A549 (cell line): ENCODE measurements at regions not wholly inside any gene's neighbourhood (a gene's known extent, or its start where the extent isn't known, plus 50 kb on each side); places are given as distances from the start of the nearest gene placed in this dataset.

Experiments
- BHLHE40 ChIP-seq: IDR thresholded peaks from 2 replicates; pipeline ENCODE4 v1.6.1; 2012; ENCODE audit warnings: low read depth, low read length, inconsistent platforms
- CBX8 ChIP-seq: fragments of 200-600 bp; sonication (generic); IDR thresholded peaks from 2 replicates; pipeline ENCODE4 v1.6.1; 2016
- CEBPB ChIP-seq, 2 experiments: fragments of >200 bp in 1 of 2; sonication (Bioruptor Twin) in 1 of 2; formaldehyde crosslinking in 1 of 2; IDR thresholded peaks; 2 replicates each; pipeline ENCODE4 v1.6.1; 2012 to 2016
- CHD2 ChIP-seq: fragments of 150-350 bp; IDR thresholded peaks from 2 replicates; pipeline ENCODE4 v1.6.1; 2014; ENCODE audit warnings: low read length; ENCODE audit not compliant: partially characterized antibody
- EP300 ChIP-seq, 2 experiments: fragments of >200 bp; sonication (Bioruptor Twin); formaldehyde crosslinking; IDR thresholded peaks; 2 replicates in 1 of 2; 3 replicates in 1 of 2; pipeline ENCODE4 v1.6.1; 2016 to 2017
- MAZ ChIP-seq: fragments of 150-350 bp; IDR thresholded peaks from 2 replicates; pipeline ENCODE4 v1.6.1; 2014; ENCODE audit warnings: antibody characterized with exemption, low read depth, low read length, borderline replicate concordance
- POLR2A ChIP-seq: IDR thresholded peaks from 2 replicates; pipeline ENCODE4 v1.6.1; 2012; ENCODE audit warnings: mild to moderate bottlenecking, low read length
- SREBF2 ChIP-seq: fragments of 450-650 bp; IDR thresholded peaks from 2 replicates; pipeline ENCODE4 v1.6.1; 2014; ENCODE audit warnings: mild to moderate bottlenecking, moderate library complexity
- TF ChIP-seq, protein P1 (sequence below): fragments of >200 bp; sonication (Bioruptor Twin); formaldehyde crosslinking; IDR thresholded peaks from 3 replicates; pipeline ENCODE4 v1.5.1; 2016
- TF ChIP-seq, protein P2 (sequence below): fragments of 200-600 bp; sonication (generic); IDR thresholded peaks from 2 replicates; pipeline ENCODE4 v1.6.1; 2016; ENCODE audit warnings: antibody characterized with exemption, mild to moderate bottlenecking, moderate library complexity
- TF ChIP-seq, protein P3 (sequence below): IDR thresholded peaks from 2 replicates; pipeline ENCODE4 v1.6.1; 2012

DNA sequence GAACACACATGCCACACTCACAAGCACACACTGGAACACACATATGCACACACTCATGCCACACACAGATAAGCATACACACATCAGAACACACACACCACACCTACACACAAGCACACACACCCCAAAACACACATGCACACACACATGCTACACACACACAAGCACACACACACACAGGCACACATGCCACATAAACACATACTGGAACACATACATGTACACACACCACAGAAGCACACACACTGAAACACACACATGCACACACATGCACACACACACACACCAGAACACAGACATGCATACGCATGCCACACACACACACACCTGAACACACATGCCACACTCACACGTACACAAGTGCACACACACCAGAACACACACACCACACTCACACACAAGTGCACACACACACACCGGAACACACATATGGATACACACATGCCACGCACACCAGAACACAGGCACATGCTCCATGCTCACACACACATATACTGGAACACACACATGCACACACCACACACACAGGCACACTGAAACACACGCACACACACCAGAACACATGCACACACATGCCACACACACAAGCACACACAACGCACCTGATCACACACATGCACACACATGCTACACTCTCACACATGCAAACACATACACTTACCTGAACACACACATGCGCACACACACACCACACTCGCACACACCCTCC, 78.0 kb upstream of the IRX4 start:
- TF ChIP-seq CBX8 (no peak), POLR2A (no peak), CHD2 (no peak), SREBF2 (no peak), MAZ (no peak), CEBPB (IDR thresholded peaks at IDR 0.05) (no peak), EP300 (IDR thresholded peaks at IDR 0.05) (no peak), BHLHE40 (no peak)
- TF ChIP-seq, protein P1, sequence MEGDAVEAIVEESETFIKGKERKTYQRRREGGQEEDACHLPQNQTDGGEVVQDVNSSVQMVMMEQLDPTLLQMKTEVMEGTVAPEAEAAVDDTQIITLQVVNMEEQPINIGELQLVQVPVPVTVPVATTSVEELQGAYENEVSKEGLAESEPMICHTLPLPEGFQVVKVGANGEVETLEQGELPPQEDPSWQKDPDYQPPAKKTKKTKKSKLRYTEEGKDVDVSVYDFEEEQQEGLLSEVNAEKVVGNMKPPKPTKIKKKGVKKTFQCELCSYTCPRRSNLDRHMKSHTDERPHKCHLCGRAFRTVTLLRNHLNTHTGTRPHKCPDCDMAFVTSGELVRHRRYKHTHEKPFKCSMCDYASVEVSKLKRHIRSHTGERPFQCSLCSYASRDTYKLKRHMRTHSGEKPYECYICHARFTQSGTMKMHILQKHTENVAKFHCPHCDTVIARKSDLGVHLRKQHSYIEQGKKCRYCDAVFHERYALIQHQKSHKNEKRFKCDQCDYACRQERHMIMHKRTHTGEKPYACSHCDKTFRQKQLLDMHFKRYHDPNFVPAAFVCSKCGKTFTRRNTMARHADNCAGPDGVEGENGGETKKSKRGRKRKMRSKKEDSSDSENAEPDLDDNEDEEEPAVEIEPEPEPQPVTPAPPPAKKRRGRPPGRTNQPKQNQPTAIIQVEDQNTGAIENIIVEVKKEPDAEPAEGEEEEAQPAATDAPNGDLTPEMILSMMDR = no peak
- TF ChIP-seq, protein P2, sequence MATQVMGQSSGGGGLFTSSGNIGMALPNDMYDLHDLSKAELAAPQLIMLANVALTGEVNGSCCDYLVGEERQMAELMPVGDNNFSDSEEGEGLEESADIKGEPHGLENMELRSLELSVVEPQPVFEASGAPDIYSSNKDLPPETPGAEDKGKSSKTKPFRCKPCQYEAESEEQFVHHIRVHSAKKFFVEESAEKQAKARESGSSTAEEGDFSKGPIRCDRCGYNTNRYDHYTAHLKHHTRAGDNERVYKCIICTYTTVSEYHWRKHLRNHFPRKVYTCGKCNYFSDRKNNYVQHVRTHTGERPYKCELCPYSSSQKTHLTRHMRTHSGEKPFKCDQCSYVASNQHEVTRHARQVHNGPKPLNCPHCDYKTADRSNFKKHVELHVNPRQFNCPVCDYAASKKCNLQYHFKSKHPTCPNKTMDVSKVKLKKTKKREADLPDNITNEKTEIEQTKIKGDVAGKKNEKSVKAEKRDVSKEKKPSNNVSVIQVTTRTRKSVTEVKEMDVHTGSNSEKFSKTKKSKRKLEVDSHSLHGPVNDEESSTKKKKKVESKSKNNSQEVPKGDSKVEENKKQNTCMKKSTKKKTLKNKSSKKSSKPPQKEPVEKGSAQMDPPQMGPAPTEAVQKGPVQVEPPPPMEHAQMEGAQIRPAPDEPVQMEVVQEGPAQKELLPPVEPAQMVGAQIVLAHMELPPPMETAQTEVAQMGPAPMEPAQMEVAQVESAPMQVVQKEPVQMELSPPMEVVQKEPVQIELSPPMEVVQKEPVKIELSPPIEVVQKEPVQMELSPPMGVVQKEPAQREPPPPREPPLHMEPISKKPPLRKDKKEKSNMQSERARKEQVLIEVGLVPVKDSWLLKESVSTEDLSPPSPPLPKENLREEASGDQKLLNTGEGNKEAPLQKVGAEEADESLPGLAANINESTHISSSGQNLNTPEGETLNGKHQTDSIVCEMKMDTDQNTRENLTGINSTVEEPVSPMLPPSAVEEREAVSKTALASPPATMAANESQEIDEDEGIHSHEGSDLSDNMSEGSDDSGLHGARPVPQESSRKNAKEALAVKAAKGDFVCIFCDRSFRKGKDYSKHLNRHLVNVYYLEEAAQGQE = no peak
- TF ChIP-seq, protein P3, sequence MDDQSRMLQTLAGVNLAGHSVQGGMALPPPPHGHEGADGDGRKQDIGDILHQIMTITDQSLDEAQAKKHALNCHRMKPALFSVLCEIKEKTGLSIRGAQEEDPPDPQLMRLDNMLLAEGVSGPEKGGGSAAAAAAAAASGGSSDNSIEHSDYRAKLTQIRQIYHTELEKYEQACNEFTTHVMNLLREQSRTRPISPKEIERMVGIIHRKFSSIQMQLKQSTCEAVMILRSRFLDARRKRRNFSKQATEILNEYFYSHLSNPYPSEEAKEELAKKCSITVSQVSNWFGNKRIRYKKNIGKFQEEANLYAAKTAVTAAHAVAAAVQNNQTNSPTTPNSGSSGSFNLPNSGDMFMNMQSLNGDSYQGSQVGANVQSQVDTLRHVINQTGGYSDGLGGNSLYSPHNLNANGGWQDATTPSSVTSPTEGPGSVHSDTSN = no peak
